H1 (cell line): ENCODE measurements at regions not wholly inside any gene's neighbourhood (a gene's known extent, or its start where the extent isn't known, plus 50 kb on each side); places are given as distances from the start of the nearest gene placed in this dataset.

ENCODE experiments used
- CTCF ChIA-PET: fragments of 300-600 bp; sonication (Branson Sonifier 250); formaldehyde crosslinking; loops from one replicate; lab custom pipeline; 2021; ENCODE audit not compliant: partially characterized antibody; lab: Charles Lee
- POLR2A ChIA-PET: fragments of 300-600 bp; sonication (Branson Sonifier 250); formaldehyde crosslinking; loops from one replicate; lab custom pipeline; 2021; ENCODE audit warnings: inconsistent platforms; ENCODE audit not compliant: partially characterized antibody; lab: Charles Lee
- DNase-seq, 2 experiments: peaks; one replicate each; pipeline versions ENCODE4 v3.0.0 to v3.0.0-alpha.2; 2010 to 2022; ENCODE audit warnings: low spot score in 2 of 2, low read depth in 1 of 2, mixed read lengths in 1 of 2
- FAIRE-seq: peaks from 2 replicates; lab custom pipeline; 2011; peaks lifted over from hg19 to GRCh38; lab: Jason Lieb, UNC
- H2AFZ ChIP-seq: 2 replicates; pipeline ENCODE4 v1.8.1; 2012; ENCODE audit warnings: low read length, inconsistent platforms
- H2AK5ac ChIP-seq: 2 replicates; pipeline ENCODE4 v1.6.1; 2013; ENCODE audit warnings: low read depth, low read length
- H2BK120ac ChIP-seq: replicated peaks from 2 replicates; pipeline ENCODE3; 2013; ENCODE audit warnings: low read depth, low read length, inconsistent platforms
- H2BK12ac ChIP-seq: 2 replicates; pipeline ENCODE4 v1.6.1; 2013; ENCODE audit warnings: low read depth, low read length
- H2BK15ac ChIP-seq: 2 replicates; pipeline ENCODE4 v1.6.1; 2013; ENCODE audit warnings: low read length
- H2BK20ac ChIP-seq: 2 replicates; pipeline ENCODE4 v1.6.1; 2013; ENCODE audit warnings: low read length
- H2BK5ac ChIP-seq: 2 replicates; pipeline ENCODE4 v1.6.1; 2013; ENCODE audit warnings: low read depth, low read length
- H3K14ac ChIP-seq: 2 replicates; pipeline ENCODE4 v1.6.1; 2013; ENCODE audit warnings: inconsistent platforms; ENCODE audit not compliant: insufficient read length
- H3K18ac ChIP-seq: 2 replicates; pipeline ENCODE4 v1.6.1; 2013; ENCODE audit warnings: low read length; ENCODE audit errors: extremely low read depth
- H3K23ac ChIP-seq: 2 replicates; pipeline ENCODE4 v1.6.1; 2013; ENCODE audit warnings: inconsistent platforms; ENCODE audit not compliant: insufficient read length
- H3K23me2 ChIP-seq: 2 replicates; pipeline ENCODE4 v1.6.1; 2013; ENCODE audit warnings: low read depth, low read length
- H3K27ac ChIP-seq: 2 replicates; pipeline ENCODE4 v1.6.1; 2011; ENCODE audit warnings: low read depth, low read length, inconsistent platforms
- H3K27me3 ChIP-seq, 4 experiments: replicated peaks in 1 of 4; 1 replicate in 1 of 4; 2 replicates in 3 of 4; pipeline versions ENCODE4 v1.6.1 to v1.8.1; 2011 to 2013; ENCODE audit warnings: low read length in 3 of 4, mild to moderate bottlenecking in 3 of 4, inconsistent platforms in 2 of 4, mixed read lengths in 2 of 4, moderate library complexity in 1 of 4; ENCODE audit not compliant: control insufficient read depth in 3 of 4, insufficient read depth in 3 of 4; ENCODE audit errors: extremely low read depth in 1 of 4
- H3K36me3 ChIP-seq, 4 experiments: 2 replicates each; pipeline versions ENCODE4 v1.6.1 to v1.8.1; 2011 to 2013; ENCODE audit warnings: mild to moderate bottlenecking in 4 of 4, low read length in 3 of 4, moderate library complexity in 2 of 4, control low read depth in 1 of 4, inconsistent platforms in 1 of 4; ENCODE audit not compliant: insufficient read depth in 4 of 4, control insufficient read depth in 2 of 4
- H3K4ac ChIP-seq: replicated peaks from 2 replicates; pipeline ENCODE3; 2013; ENCODE audit warnings: low read length, low read depth, mixed read lengths, inconsistent platforms; ENCODE audit not compliant: insufficient read length
- H3K4me1 ChIP-seq, 4 experiments: replicated peaks in 1 of 4; 1 replicate in 1 of 4; 2 replicates in 3 of 4; pipeline versions ENCODE4 v1.6.1 to v1.8.1; 2011 to 2013; ENCODE audit warnings: low read length in 3 of 4, inconsistent platforms in 2 of 4, mixed read lengths in 1 of 4; ENCODE audit not compliant: insufficient read depth in 4 of 4, control insufficient read depth in 3 of 4
- H3K4me2 ChIP-seq, 2 experiments: 2 replicates each; pipeline versions ENCODE4 v1.6.1 to v1.8.1; 2011 to 2013; ENCODE audit warnings: low read depth in 2 of 2, low read length in 2 of 2, control low read depth in 1 of 2, inconsistent platforms in 1 of 2, mild to moderate bottlenecking in 1 of 2; ENCODE audit not compliant: insufficient read depth in 1 of 2
- H3K4me3 ChIP-seq, 4 experiments: fragments of 200-600, 300-600 bp in 1 of 4; sonication (generic), shearing (Covaris generic), sonication (Bioruptor Twin) in 1 of 4; 2 replicates each; pipeline versions ENCODE4 v1.5.1 to v1.8.1; 2011 to 2016; ENCODE audit warnings: low read length in 4 of 4, low read depth in 3 of 4, control low read depth in 2 of 4, inconsistent platforms in 2 of 4, mild to moderate bottlenecking in 2 of 4, mixed read lengths in 1 of 4, moderate library complexity in 1 of 4; ENCODE audit not compliant: insufficient read depth in 2 of 4; ENCODE audit errors: extremely low read depth in 1 of 4
- H3K56ac ChIP-seq: replicated peaks from 2 replicates; pipeline ENCODE3; 2013; ENCODE audit warnings: low read depth, mild to moderate bottlenecking, mixed read lengths, low read length, inconsistent platforms; ENCODE audit not compliant: insufficient read length
- H3K79me1 ChIP-seq: 2 replicates; pipeline ENCODE4 v1.6.1; 2013; ENCODE audit warnings: low read depth, low read length, control low read depth
- H3K79me2 ChIP-seq, 2 experiments: 2 replicates each; pipeline versions ENCODE4 v1.6.1 to v1.8.1; 2012 to 2013; ENCODE audit warnings: low read length in 2 of 2, mild to moderate bottlenecking in 2 of 2, inconsistent platforms in 1 of 2; ENCODE audit not compliant: insufficient read depth in 2 of 2, control insufficient read depth in 1 of 2
- H3K9ac ChIP-seq, 4 experiments: replicated peaks in 1 of 4; 1 replicate in 1 of 4; 2 replicates in 3 of 4; pipeline versions ENCODE4 v1.6.1 to v1.8.1; 2011 to 2013; ENCODE audit warnings: low read depth in 3 of 4, low read length in 3 of 4, control low read depth in 2 of 4, mild to moderate bottlenecking in 2 of 4, moderate library complexity in 2 of 4, inconsistent platforms in 1 of 4; ENCODE audit errors: extremely low read depth in 1 of 4
- H3K9me3 ChIP-seq, 2 experiments: 2 replicates each; pipeline versions ENCODE4 v1.6.1 to v1.8.1; 2012 to 2013; ENCODE audit warnings: mild to moderate bottlenecking in 2 of 2, moderate library complexity in 2 of 2, control low read depth in 1 of 2, inconsistent platforms in 1 of 2, low read depth in 1 of 2, low read length in 1 of 2, mixed read lengths in 1 of 2; ENCODE audit not compliant: insufficient read depth in 2 of 2
- H4K20me1 ChIP-seq, 2 experiments: replicated peaks in 1 of 2; 2 replicates each; pipeline versions ENCODE3 to v1.8.1; 2011 to 2013; ENCODE audit warnings: inconsistent platforms in 2 of 2, low read length in 2 of 2, mild to moderate bottlenecking in 1 of 2; ENCODE audit not compliant: insufficient read depth in 2 of 2, control insufficient read depth in 1 of 2
- H4K5ac ChIP-seq: 2 replicates; pipeline ENCODE4 v1.6.1; 2013; ENCODE audit warnings: low read length, low read depth, mixed read lengths, inconsistent platforms; ENCODE audit not compliant: insufficient read length
- H4K8ac ChIP-seq: 2 replicates; pipeline ENCODE4 v1.8.0; 2013; ENCODE audit warnings: mild to moderate bottlenecking, moderate library complexity, low read length, inconsistent platforms; ENCODE audit not compliant: insufficient read depth; ENCODE audit errors: extremely low read depth
- H4K91ac ChIP-seq: replicated peaks from 2 replicates; pipeline ENCODE3; 2013; ENCODE audit warnings: low read length, mixed read lengths, inconsistent platforms; ENCODE audit not compliant: insufficient read length
- BCL11A ChIP-seq, 2 experiments: IDR thresholded peaks; one replicate each; pipeline ENCODE4 v1.6.1; 2011; ENCODE audit warnings: low read depth in 2 of 2, low read length in 2 of 2, mild to moderate bottlenecking in 2 of 2
- CREB1 ChIP-seq: IDR thresholded peaks from 2 replicates; pipeline ENCODE4 v1.6.1; 2012; ENCODE audit warnings: inconsistent platforms
- GTF2F1 ChIP-seq: IDR thresholded peaks from 2 replicates; pipeline ENCODE4 v1.6.1; 2012; ENCODE audit warnings: low read depth, low read length, improper control_type of control experiment, borderline replicate concordance
- JUND ChIP-seq: IDR thresholded peaks from 2 replicates; pipeline ENCODE4 v1.6.1; 2011; ENCODE audit warnings: mild to moderate bottlenecking, improper control_type of control experiment, low read length
- KDM5A ChIP-seq: fragments of 200-600 bp; IDR thresholded peaks from 2 replicates; pipeline ENCODE4 v1.7.1; 2012; ENCODE audit warnings: mild to moderate bottlenecking, low read length, inconsistent platforms, mixed read lengths
- MAFK ChIP-seq: IDR thresholded peaks from 2 replicates; pipeline ENCODE4 v1.6.1; 2012; ENCODE audit warnings: low read depth, mild to moderate bottlenecking, improper control_type of control experiment, low read length
- RFX5 ChIP-seq: IDR thresholded peaks from 2 replicates; pipeline ENCODE4 v1.6.1; 2011; ENCODE audit warnings: low read depth, low read length, improper control_type of control experiment, borderline replicate concordance
- SP4 ChIP-seq: IDR thresholded peaks from 2 replicates; pipeline ENCODE4 v1.6.1; 2012; ENCODE audit warnings: low read length, inconsistent platforms
- TCF12 ChIP-seq: IDR thresholded peaks from 2 replicates; pipeline ENCODE4 v1.6.1; 2011; ENCODE audit warnings: low read depth, mild to moderate bottlenecking, low read length
- TEAD4 ChIP-seq: IDR thresholded peaks from 2 replicates; pipeline ENCODE4 v1.6.1; 2012; ENCODE audit warnings: low read depth, low read length, inconsistent platforms, mixed read lengths
- TF ChIP-seq, protein P1 (sequence below), 3 experiments: IDR thresholded peaks; 1 replicate in 2 of 3; 2 replicates in 1 of 3; pipeline versions ENCODE4 v1.5.1 to v1.6.1; 2011; ENCODE audit warnings: low read length in 3 of 3, mild to moderate bottlenecking in 3 of 3, inconsistent platforms in 2 of 3, low read depth in 1 of 3, moderate library complexity in 1 of 3; ENCODE audit not compliant: insufficient read depth in 1 of 3; ENCODE audit errors: control extremely low read depth in 1 of 3
- TF ChIP-seq, protein P2 (sequence below): IDR thresholded peaks from 2 replicates; pipeline ENCODE4 v1.6.1; 2012; ENCODE audit warnings: inconsistent platforms

- Histone ChIP-seq H3K56ac (no peak overlapping the region), H2AFZ (no peak overlapping the region), H3K23me2 (no peaks in the 10 kb centered on the region), H4K91ac (no peak overlapping the region), H4K20me1 (no peaks in the 10 kb centered on the region), H3K4ac (no peak overlapping the region), H3K79me2 (no peaks in the 10 kb centered on the region), H3K9me3 (peaks cover 12 to 70% of the 10 kb centered on the region in 2 experiments; a peak in 3 of 4 replicates), H2AK5ac (no peak overlapping the region), H3K27ac (no peak overlapping the region), H3K4me2 (no peak overlapping the region), H2BK12ac (no peak overlapping the region), H3K4me3 (no peak overlapping the region), H3K23ac (no peak overlapping the region), H3K18ac (no peak overlapping the region), H3K36me3 (no peaks in the 10 kb centered on the region), H4K5ac (no peak overlapping the region), H2BK20ac (no peak overlapping the region), H2BK15ac (no peak overlapping the region), H3K79me1 (no peaks in the 10 kb centered on the region), H3K27me3 (no peaks in the 10 kb centered on the region), H4K8ac (no peak overlapping the region), H2BK120ac (no peak overlapping the region), H2BK5ac (no peak overlapping the region), H3K9ac (no peak overlapping the region), H3K4me1 (no peaks in the 10 kb centered on the region), H3K14ac (no peak overlapping the region)
- no peak for TF ChIP-seq CREB1
- no peak for TF ChIP-seq KDM5A
- TF ChIP-seq, protein P1, sequence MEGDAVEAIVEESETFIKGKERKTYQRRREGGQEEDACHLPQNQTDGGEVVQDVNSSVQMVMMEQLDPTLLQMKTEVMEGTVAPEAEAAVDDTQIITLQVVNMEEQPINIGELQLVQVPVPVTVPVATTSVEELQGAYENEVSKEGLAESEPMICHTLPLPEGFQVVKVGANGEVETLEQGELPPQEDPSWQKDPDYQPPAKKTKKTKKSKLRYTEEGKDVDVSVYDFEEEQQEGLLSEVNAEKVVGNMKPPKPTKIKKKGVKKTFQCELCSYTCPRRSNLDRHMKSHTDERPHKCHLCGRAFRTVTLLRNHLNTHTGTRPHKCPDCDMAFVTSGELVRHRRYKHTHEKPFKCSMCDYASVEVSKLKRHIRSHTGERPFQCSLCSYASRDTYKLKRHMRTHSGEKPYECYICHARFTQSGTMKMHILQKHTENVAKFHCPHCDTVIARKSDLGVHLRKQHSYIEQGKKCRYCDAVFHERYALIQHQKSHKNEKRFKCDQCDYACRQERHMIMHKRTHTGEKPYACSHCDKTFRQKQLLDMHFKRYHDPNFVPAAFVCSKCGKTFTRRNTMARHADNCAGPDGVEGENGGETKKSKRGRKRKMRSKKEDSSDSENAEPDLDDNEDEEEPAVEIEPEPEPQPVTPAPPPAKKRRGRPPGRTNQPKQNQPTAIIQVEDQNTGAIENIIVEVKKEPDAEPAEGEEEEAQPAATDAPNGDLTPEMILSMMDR (IDR thresholded peaks at IDR 0.05; ENCODE audit: control extremely low read depth in 1 of 3, insufficient read depth in 1 of 3, low read depth in 1 of 3, low read length in 3 of 3) = no peak
- TF ChIP-seq, protein P2, sequence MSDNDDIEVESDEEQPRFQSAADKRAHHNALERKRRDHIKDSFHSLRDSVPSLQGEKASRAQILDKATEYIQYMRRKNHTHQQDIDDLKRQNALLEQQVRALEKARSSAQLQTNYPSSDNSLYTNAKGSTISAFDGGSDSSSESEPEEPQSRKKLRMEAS = no peak
- TF ChIP-seq RFX5 = no peak
- no peak for TF ChIP-seq JUND
- TF ChIP-seq MAFK = no peak
- no peak for TF ChIP-seq BCL11A (IDR thresholded peaks at IDR 0.05; ENCODE audit: low read depth in 2 of 2, low read length in 2 of 2)
- no peak for TF ChIP-seq GTF2F1
- no peak for TF ChIP-seq TCF12
- no peak for TF ChIP-seq TEAD4
- TF ChIP-seq SP4 = no peak
- DNase-seq (no peak), FAIRE-seq (no peak)
- CTCF ChIA-PET = no interaction called here
- POLR2A ChIA-PET = no interaction called here
These were observed 245.2 kb downstream of the RPS4Y2 start for GRCh38 chrY:21001102-21001501.
